Skin of body (tissue), 1 donor: ENCODE measurements at regions not wholly inside any gene's neighbourhood (a gene's known extent, or its start where the extent isn't known, plus 50 kb on each side); places are given as distances from the start of the nearest gene placed in this dataset.
A peak's percentile ranks its signal among the peaks of the same experiment; 100 is the strongest.
"Not testable (repeated sequence)": the region's sequence is repeated elsewhere in the genome, so short reads cannot be mapped to it uniquely, and the experiment has no call there.

Source experiments
- DNase-seq: peaks from one replicate; lab custom pipeline; 2025; lab: John Stamatoyannopoulos, UW

GRCh38 chr5:135776457-135776856 is 58.0 kb upstream of the SLC25A48 start:
- DNase-seq, result no peak

- DNase-seq, result no peak
These were observed 72.7 kb upstream of the SLC25A48 start for GRCh38 chr5:135761746-135762145.

- DNase-seq, result no peak
These were observed 75.2 kb upstream of the SLC25A48 start for GRCh38 chr5:135759149-135759784.

- DNase-seq, result no peak
These were observed 80.5 kb upstream of the SLC25A48 start for GRCh38 chr5:135753990-135754389.

DNA sequence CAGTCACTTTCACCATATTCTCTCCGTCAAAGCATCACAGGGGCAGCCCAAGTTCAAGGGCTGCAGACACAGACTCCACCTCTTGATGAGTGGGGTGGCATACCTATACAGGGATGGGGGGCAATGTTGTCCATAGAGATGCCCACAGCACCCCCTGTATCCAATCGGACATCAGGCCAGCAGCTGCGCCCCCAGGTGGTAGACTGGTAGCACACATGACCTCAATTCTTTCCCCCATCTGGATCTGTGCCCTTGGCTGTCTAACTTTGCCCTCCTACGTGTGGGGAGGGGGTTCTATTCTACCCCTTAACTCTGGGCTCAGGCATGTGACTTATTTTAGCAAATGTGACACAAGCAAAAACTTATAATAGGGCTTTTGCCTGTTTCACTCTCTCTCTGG is 84.0 kb upstream of the SLC25A48 start:
- DNase-seq, result no peak

DNA sequence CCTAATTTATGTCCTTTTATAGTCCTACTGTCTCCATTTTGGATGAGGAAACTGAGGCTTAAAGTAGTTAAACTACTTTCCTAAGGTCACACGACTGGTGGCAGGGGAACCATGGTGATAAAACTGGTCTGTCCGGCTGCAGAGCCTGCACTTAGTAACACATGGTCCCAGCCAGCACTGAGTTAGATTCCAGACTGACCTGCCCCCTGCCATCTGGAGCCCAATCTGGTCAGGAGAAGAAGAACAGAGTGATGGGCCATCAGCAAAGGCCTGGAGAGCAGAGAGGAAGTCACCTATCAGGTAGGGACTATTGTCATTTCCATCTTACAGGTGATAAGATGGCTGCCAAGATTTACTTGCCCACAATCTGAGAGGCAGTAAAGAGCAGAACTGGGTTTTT is 86.6 kb upstream of the SLC25A48 start:
- DNase-seq, result no peak

GRCh38 chr5:135745897-135746500 is 88.5 kb upstream of the SLC25A48 start:
- no peak for DNase-seq

- DNase-seq, result no peak
These were observed 90.6 kb upstream of the SLC25A48 start for GRCh38 chr5:135743705-135744411.

GRCh38 chr5:135743181-135743580 is 91.3 kb upstream of the SLC25A48 start:
- no peak for DNase-seq

- DNase-seq, result not testable (repeated sequence)
These were observed 92.2 kb upstream of the SLC25A48 start for GRCh38 chr5:135742240-135742639.

DNA sequence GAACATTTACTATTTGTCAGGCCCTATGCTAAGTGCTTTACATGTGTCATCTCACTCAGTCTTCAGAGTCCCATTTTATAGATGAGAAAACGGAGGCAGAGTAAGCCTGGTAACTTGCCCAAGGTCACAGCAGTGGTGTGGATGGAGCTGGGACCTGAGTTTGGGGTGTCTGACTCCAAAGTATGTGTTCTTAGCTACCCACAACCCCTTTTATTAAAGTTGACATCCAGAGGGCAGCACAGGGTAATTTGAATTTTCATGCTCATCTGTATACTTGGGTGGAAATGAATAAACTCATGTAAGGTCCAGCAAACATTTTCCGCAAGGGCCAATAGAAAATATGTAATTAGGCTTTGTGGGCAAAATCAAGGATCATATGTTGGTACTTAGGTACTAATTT is 93.4 kb upstream of the SLC25A48 start:
- no peak for DNase-seq

DNA sequence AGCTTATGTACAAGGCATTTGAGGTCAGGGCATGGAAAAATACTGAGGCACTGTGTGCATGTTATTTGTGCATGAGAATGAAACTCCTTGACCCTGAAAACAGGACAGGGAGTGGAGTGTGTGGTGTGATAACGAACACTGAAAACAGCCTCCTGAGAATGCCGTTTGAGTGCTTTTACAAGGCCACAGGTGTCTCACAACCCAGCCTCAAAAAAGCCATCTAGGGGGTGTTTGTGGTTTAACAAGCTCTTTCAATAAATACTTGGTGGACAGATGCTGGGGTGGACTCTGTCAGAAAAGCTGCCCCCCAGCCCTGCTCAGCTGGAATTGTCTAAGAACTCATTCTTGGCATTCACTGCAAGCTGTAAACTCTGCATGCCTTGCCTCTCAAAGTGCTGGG is 94.0 kb upstream of the SLC25A48 start:
- no peak for DNase-seq

GRCh38 chr5:135739383-135739981 is 95.0 kb upstream of the SLC25A48 start:
- peak; percentile 87 for DNase-seq

DNA sequence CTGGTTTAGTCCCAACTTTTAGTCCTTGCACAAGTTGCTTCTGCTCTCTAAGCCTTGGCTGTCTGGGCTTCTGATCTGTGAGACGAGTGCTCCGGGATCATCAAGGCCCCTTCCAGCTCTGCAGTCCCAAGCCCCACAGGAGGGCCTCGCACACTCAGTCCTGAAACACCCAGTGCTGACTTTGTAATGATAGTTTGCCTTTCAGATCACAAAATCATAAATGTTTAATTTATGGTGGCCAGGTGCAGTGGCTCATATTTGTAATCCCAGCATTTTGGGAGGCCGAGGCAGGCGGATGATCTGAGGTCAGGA is 95.9 kb upstream of the SLC25A48 start:
- no peak for DNase-seq

- DNase-seq, result no peak
These were observed 96.5 kb upstream of the SLC25A48 start for GRCh38 chr5:135737701-135738563.

DNA sequence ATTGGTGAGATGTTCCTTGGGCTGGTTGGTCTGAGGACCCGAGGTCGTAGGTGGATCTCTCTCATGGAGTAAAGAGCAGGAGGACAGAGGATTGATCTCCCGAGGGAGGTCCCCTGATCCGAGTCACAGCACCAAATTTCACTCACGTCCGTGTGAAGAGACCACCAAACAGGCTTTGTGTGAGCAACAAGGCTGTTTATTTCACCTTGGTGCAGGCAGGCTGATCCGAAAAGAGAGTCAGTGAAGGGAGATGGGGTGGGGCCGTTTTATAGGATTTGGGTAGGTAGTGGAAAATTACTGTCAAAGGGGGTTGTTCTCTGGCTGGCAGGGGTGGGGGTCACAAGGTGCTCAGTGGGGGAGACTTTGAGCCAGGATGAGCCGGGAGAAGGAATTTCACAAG is 97.5 kb upstream of the SLC25A48 start:
- DNase-seq, result not testable (repeated sequence)

- DNase-seq, result no peak
These were observed 98.6 kb upstream of the SLC25A48 start for GRCh38 chr5:135735831-135736230.

DNA sequence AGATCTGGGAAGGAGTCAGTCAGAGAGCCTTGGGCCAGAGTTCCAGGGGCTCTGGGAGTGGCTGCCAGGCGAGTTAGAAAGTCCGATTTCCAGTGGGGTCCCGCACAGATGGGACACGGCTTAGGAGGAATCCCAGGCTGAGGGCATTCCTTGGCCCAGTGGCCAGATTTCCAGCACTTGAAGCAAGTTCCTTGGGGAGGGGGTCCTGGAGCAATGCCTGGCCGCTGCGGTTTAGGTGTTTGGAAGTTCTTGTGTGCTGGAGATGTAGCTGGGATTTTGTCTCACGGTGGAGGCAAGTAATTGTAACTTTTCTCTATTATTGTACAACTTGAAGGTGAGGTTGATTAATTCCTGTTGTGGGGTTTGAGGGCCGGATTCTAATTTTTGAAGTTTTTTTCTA is 99.5 kb upstream of the SLC25A48 start:
- DNase-seq, result not testable (repeated sequence)

DNA sequence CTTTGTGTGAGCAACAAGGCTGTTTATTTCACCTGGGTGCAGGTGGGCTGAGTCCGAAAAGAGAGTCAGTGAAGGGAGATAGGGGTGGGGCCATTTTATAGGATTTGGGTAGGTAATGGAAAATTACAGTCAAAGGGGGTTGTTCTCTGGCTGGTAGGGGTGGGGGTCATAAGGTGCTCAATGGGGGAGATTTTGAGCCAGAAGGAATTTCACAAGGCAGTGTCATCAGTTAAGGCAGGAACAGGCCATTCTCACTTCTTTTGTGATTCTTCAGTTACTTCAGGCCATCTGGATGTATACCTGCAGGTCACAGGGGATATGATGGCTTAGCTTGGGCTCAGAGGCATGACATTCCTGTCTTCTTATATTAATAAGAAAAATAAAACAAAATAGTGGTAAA is 103.4 kb upstream of the SLC25A48 start:
- not testable (repeated sequence) for DNase-seq

DNA sequence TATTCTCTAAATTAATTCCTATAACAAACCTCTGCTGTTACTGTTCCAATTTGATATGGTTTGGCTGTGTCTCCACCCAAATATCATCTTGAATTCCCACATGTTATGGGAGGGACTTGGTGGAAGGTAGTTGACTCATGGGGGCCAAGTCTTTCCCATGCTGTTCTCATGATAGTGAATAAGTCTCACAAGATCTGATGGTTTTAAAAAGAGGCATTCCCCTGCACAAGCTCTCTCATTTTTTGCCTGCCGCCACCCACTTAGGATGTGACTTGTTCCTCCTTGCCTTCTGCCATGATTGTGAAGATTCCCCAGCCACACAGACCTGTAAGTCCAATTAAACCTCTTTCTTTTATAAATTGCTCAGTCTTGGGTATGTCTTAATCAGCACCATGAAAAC is 104.3 kb upstream of the SLC25A48 start:
- DNase-seq, result not testable (repeated sequence)

DNA sequence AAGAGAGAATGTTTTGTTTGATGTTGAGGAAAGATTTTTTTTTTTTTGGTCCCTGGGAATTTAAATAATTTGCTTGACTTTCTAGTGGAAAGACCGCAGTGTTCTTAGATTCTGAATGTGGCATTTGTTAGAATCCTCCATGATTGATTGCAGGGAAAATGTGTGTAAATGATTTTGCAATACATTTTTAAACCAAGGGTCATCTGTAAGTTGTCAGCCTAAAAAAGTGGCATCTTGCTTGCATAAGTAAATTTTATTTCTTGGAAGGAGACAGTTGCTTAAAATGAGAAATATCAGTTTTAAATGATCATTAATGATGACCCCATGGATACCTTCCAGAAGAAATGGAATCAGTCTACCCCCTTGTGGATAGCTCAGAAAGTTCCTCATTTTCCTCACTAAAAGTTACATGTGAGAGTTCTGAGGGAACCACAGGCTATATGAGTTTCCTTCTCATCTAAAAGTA is 105.1 kb upstream of the SLC25A48 start:
- DNase-seq, result peak; percentile 95

- no peak for DNase-seq
These were observed 109.8 kb upstream of the SLC25A48 start for GRCh38 chr5:135724617-135725016.
